ENCODE measurements at regions not wholly inside any gene's neighbourhood (a gene's known extent, or its start where the extent isn't known, plus 50 kb on each side); places are given as distances from the start of the nearest gene placed in this dataset.
"Not testable (repeated sequence)": the region's sequence is repeated elsewhere in the genome, so short reads cannot be mapped to it uniquely, and the experiment has no call there.

GRCh38 chr3:16077681-16078080, 96.8 kb upstream of the GALNT15 start:
- not testable (repeated sequence) for TF ChIP-seq SP1 (IDR thresholded peaks at IDR 0.05); ARNT (IDR thresholded peaks at IDR 0.05); CTBP1 (IDR thresholded peaks at IDR 0.05; ENCODE audit: borderline replicate concordance); TARDBP (IDR thresholded peaks at IDR 0.05); NFRKB (IDR thresholded peaks at IDR 0.05); HDGF (IDR thresholded peaks at IDR 0.05; ENCODE audit: borderline replicate concordance); LEF1 (IDR thresholded peaks at IDR 0.05; ENCODE audit: borderline replicate concordance); FOXM1 (IDR thresholded peaks at IDR 0.05; ENCODE audit: borderline replicate concordance); ELF4 (IDR thresholded peaks at IDR 0.05); SUZ12 (IDR thresholded peaks at IDR 0.05); FOXA1 (IDR thresholded peaks at IDR 0.05); BHLHE40 (IDR thresholded peaks at IDR 0.05; ENCODE audit: borderline replicate concordance)
- TF ChIP-seq, protein P1, sequence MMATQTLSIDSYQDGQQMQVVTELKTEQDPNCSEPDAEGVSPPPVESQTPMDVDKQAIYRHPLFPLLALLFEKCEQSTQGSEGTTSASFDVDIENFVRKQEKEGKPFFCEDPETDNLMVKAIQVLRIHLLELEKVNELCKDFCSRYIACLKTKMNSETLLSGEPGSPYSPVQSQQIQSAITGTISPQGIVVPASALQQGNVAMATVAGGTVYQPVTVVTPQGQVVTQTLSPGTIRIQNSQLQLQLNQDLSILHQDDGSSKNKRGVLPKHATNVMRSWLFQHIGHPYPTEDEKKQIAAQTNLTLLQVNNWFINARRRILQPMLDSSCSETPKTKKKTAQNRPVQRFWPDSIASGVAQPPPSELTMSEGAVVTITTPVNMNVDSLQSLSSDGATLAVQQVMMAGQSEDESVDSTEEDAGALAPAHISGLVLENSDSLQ (IDR thresholded peaks at IDR 0.05) = not testable (repeated sequence)

Data from HEK293T (cell line).